Fibroblast of the aortic adventitia (primary cell): ENCODE measurements at regions not wholly inside any gene's neighbourhood (a gene's known extent, or its start where the extent isn't known, plus 50 kb on each side); places are given as distances from the start of the nearest gene placed in this dataset.

ENCODE experiments used
- DNase-seq: peaks from one replicate; pipeline ENCODE4 v3.0.0-alpha.2; 2010; ENCODE audit warnings: low read depth
- H3K4me3 ChIP-seq: 2 replicates; pipeline ENCODE4 v1.5.1; 2011; ENCODE audit warnings: low read depth, mild to moderate bottlenecking, control low read depth, low read length, moderate library complexity
- CTCF ChIP-seq: IDR thresholded peaks from 2 replicates; pipeline ENCODE4 v1.5.1; 2011; ENCODE audit warnings: mild to moderate bottlenecking, low read length, control low read depth, inconsistent platforms; ENCODE audit not compliant: insufficient read depth

GRCh38 chr4:30842142-30842541 lies 122.0 kb downstream of the PCDH7 start:
- TF ChIP-seq CTCF = no peak
- DNase-seq = no peak
- no peak overlapping the region for H3K4me3 ChIP-seq

GRCh38 chr4:30842689-30843088 lies 122.5 kb downstream of the PCDH7 start:
- no peak for TF ChIP-seq CTCF
- DNase-seq = no peak
- no peak overlapping the region for H3K4me3 ChIP-seq

GRCh38 chr4:30844861-30845582 lies 124.9 kb downstream of the PCDH7 start:
- TF ChIP-seq CTCF = no peak
- H3K4me3 ChIP-seq = no peak overlapping the region
- DNase-seq = no peak

- no peak for TF ChIP-seq CTCF
- no peak for DNase-seq
- no peak overlapping the region for H3K4me3 ChIP-seq
Observed at GRCh38 chr4:30847167-30847566, 127.0 kb downstream of the PCDH7 start.

GRCh38 chr4:30847958-30848357 lies 127.8 kb downstream of the PCDH7 start:
- H3K4me3 ChIP-seq = no peak overlapping the region
- TF ChIP-seq CTCF = no peak
- DNase-seq = no peak

GRCh38 chr4:30854531-30854930 lies 134.4 kb downstream of the PCDH7 start:
- TF ChIP-seq CTCF = no peak
- H3K4me3 ChIP-seq = no peak overlapping the region
- peak; percentile 43 for DNase-seq

- no peak for TF ChIP-seq CTCF
- H3K4me3 ChIP-seq = no peak overlapping the region
- no peak for DNase-seq
Observed at GRCh38 chr4:30855232-30855631, 135.1 kb downstream of the PCDH7 start.
